ENCODE measurements at regions not wholly inside any gene's neighbourhood (a gene's known extent, or its start where the extent isn't known, plus 50 kb on each side); places are given as distances from the start of the nearest gene placed in this dataset.

DNA sequence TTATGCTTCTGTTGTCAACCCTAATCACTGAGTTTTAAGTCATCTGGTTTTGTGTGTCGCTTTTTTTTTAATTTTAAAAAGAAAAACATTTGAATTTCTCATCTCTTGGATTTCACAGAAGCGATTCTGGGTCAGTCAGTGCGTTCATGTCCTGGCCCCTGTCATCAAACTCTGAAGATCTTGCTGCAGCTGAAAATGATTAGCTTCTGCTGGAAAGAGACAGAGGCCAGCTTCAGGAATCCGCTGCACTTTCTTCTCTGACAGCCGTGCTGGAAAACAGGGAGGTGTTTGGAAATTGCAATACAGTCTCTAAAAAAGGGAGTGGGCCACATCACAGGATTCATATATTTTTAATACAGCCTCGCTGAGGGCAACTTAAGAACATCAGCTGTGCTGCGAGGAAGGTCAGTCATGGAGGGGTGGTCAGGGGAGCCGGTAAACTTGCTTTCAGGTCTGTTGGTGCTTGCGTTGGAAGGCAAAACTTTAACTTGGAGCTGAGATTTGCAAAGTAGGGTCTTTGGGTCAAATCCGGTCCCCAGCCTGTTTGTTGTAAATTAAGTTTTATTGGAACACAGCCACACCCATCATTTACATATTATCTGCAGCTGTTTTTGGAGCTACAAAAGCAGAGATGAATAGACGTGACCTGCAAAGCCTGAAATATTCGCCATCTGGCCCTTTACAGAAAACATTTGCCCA, 190.8 kb downstream of the AACS start:
- no peaks in the 10 kb centered on the region for H4K20me1 ChIP-seq (ENCODE audit: insufficient read depth, low read length)
- no peak overlapping the region for H3K27ac ChIP-seq (ENCODE audit: low read depth, low read length, poor library complexity, severe bottlenecking)
- no peak overlapping the region for H3K4me2 ChIP-seq (ENCODE audit: low read length)
- H3K4me1 ChIP-seq (ENCODE audit: insufficient read depth, low read length, severe bottlenecking) = no peaks in the 10 kb centered on the region
- no peaks in the 10 kb centered on the region for H3K79me2 ChIP-seq (ENCODE audit: insufficient read depth, low read length)
- no peak overlapping the region for H2AFZ ChIP-seq (ENCODE audit: low read length)
- no peaks in the 10 kb centered on the region for H3K9me2 ChIP-seq (ENCODE audit: low read depth, low read length)
- no peaks in the 10 kb centered on the region for H3K9me3 ChIP-seq (ENCODE audit: low read length)
- H3F3A ChIP-seq (ENCODE audit: insufficient read depth, low read length) = no peaks in the 10 kb centered on the region
- peaks cover 3% of the 10 kb centered on the region; the same call in 1 of the 2 replicates for H3K27me3 ChIP-seq (ENCODE audit: insufficient read depth, low read length)
- TF ChIP-seq, protein P1, sequence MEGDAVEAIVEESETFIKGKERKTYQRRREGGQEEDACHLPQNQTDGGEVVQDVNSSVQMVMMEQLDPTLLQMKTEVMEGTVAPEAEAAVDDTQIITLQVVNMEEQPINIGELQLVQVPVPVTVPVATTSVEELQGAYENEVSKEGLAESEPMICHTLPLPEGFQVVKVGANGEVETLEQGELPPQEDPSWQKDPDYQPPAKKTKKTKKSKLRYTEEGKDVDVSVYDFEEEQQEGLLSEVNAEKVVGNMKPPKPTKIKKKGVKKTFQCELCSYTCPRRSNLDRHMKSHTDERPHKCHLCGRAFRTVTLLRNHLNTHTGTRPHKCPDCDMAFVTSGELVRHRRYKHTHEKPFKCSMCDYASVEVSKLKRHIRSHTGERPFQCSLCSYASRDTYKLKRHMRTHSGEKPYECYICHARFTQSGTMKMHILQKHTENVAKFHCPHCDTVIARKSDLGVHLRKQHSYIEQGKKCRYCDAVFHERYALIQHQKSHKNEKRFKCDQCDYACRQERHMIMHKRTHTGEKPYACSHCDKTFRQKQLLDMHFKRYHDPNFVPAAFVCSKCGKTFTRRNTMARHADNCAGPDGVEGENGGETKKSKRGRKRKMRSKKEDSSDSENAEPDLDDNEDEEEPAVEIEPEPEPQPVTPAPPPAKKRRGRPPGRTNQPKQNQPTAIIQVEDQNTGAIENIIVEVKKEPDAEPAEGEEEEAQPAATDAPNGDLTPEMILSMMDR (IDR thresholded peaks at IDR 0.05; ENCODE audit: low read length) = no peak
- TF ChIP-seq EZH2 (IDR thresholded peaks at IDR 0.05; ENCODE audit: borderline replicate concordance, low read length) = no peak
- H3K36me3 ChIP-seq (ENCODE audit: insufficient read depth, low read length) = no peaks in the 10 kb centered on the region
- H3K9ac ChIP-seq (ENCODE audit: low read length) = no peak overlapping the region
- H3K4me3 ChIP-seq (ENCODE audit: low read depth, low read length, poor library complexity, severe bottlenecking) = no peak overlapping the region

DNA sequence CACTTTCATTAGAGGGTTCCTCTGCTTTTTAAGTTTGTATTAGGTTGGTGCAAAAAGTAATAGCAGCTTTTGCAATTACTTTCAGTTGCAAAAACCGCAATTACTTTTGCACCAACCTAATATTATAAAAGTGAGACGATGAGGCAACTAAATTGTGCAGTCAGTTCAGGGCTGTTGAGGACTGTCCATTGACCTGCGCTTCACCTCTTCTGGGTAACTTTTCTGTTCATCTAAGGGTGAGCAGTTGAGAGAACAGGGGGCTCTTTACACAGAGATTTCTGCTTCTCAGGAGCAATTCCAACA, 191.3 kb downstream of the AACS start:
- Histone ChIP-seq H3K79me2 (ENCODE audit: insufficient read depth, low read length) (no peaks in the 10 kb centered on the region), H3K4me3 (ENCODE audit: low read depth, low read length, poor library complexity, severe bottlenecking) (no peak overlapping the region), H3K4me2 (ENCODE audit: low read length) (no peak overlapping the region), H4K20me1 (ENCODE audit: insufficient read depth, low read length) (no peaks in the 10 kb centered on the region), H3F3A (ENCODE audit: insufficient read depth, low read length) (no peaks in the 10 kb centered on the region), H2AFZ (ENCODE audit: low read length) (no peak overlapping the region), H3K27me3 (ENCODE audit: insufficient read depth, low read length) (peaks cover 3% of the 10 kb centered on the region; the same call in 1 of the 2 replicates), H3K9ac (ENCODE audit: low read length) (no peak overlapping the region), H3K9me3 (ENCODE audit: low read length) (no peaks in the 10 kb centered on the region), H3K4me1 (ENCODE audit: insufficient read depth, low read length, severe bottlenecking) (no peaks in the 10 kb centered on the region), H3K27ac (ENCODE audit: low read depth, low read length, poor library complexity, severe bottlenecking) (no peak overlapping the region), H3K36me3 (ENCODE audit: insufficient read depth, low read length) (no peaks in the 10 kb centered on the region), H3K9me2 (ENCODE audit: low read depth, low read length) (no peaks in the 10 kb centered on the region)
- TF ChIP-seq EZH2 (IDR thresholded peaks at IDR 0.05; ENCODE audit: borderline replicate concordance, low read length) = no peak
- TF ChIP-seq, protein P1 (IDR thresholded peaks at IDR 0.05; ENCODE audit: low read length) = no peak

DNA sequence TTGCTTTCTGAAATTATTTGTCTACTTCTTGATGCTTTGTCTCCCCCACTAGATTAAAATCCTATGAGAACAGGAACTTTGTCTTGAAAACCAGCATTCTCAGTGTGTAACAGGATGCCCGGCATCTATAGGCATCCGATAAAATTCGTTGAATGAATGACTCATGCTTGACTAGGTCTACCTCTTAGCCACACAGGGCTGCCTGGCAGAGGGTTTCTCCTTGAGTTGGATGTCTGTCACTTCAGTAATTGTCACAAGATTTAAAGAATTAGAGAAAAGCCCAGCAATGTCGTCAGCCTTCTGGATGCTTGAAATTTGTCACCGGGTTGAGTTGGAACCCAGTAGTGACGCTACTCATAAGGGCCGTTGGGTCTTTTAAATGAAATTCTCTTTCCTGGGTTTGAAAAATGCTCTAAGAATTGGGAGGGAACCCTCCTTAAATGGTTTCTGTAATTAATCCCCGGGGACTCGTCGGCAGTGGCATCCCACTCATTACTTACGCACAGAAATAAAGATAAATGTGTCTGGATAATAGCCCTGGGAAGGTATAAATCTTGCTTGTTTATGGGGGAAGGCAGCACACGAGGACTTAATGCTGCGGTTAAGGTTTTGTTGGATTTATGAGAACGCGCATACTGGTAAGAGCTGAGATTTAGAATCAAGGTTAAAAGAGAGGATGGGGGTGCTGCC, 194.1 kb downstream of the AACS start:
- H4K20me1 ChIP-seq (ENCODE audit: insufficient read depth, low read length) = no peaks in the 10 kb centered on the region
- H3K27me3 ChIP-seq (ENCODE audit: insufficient read depth, low read length) = peaks cover 5% of the 10 kb centered on the region; the same call in 1 of the 2 replicates
- no peaks in the 10 kb centered on the region for H3K9me3 ChIP-seq (ENCODE audit: low read length)
- no peak overlapping the region for H3K4me2 ChIP-seq (ENCODE audit: low read length)
- no peak overlapping the region for H3K27ac ChIP-seq (ENCODE audit: low read depth, low read length, poor library complexity, severe bottlenecking)
- no peak overlapping the region for H3K4me3 ChIP-seq (ENCODE audit: low read depth, low read length, poor library complexity, severe bottlenecking)
- no peaks in the 10 kb centered on the region for H3K36me3 ChIP-seq (ENCODE audit: insufficient read depth, low read length)
- H3K9me2 ChIP-seq (ENCODE audit: low read depth, low read length) = no peaks in the 10 kb centered on the region
- H3K79me2 ChIP-seq (ENCODE audit: insufficient read depth, low read length) = no peaks in the 10 kb centered on the region
- no peaks in the 10 kb centered on the region for H3F3A ChIP-seq (ENCODE audit: insufficient read depth, low read length)
- H2AFZ ChIP-seq (ENCODE audit: low read length) = no peak overlapping the region
- TF ChIP-seq, protein P1 (IDR thresholded peaks at IDR 0.05; ENCODE audit: low read length) = no peak
- TF ChIP-seq EZH2 (IDR thresholded peaks at IDR 0.05; ENCODE audit: borderline replicate concordance, low read length) = no peak
- no peaks in the 10 kb centered on the region for H3K4me1 ChIP-seq (ENCODE audit: insufficient read depth, low read length, severe bottlenecking)
- H3K9ac ChIP-seq (ENCODE audit: low read length) = no peak overlapping the region
